ENCODE measurements at regions not wholly inside any gene's neighbourhood (a gene's known extent, or its start where the extent isn't known, plus 50 kb on each side); places are given as distances from the start of the nearest gene placed in this dataset.

DNA sequence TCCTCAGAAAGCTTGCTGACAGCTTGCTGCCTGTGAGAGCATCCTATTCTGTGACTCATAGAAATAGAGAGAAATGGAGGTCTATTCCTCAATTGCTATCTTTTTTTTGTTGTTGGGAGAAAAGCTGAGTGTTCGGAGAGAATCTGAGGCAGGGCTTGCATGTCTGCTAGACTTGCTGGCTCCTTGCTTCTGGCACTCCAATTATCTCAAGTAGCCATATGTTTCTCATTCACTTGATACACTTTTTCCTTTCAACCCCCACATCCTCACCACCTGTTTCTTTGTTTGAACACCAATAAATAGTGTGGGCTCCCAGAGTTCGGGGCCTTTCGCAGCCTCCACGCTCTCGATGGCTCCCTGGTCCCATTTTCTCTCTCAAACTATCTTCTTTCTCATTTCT, 172.2 kb downstream of the SH2D4B start:
- TF ChIP-seq, protein P1, sequence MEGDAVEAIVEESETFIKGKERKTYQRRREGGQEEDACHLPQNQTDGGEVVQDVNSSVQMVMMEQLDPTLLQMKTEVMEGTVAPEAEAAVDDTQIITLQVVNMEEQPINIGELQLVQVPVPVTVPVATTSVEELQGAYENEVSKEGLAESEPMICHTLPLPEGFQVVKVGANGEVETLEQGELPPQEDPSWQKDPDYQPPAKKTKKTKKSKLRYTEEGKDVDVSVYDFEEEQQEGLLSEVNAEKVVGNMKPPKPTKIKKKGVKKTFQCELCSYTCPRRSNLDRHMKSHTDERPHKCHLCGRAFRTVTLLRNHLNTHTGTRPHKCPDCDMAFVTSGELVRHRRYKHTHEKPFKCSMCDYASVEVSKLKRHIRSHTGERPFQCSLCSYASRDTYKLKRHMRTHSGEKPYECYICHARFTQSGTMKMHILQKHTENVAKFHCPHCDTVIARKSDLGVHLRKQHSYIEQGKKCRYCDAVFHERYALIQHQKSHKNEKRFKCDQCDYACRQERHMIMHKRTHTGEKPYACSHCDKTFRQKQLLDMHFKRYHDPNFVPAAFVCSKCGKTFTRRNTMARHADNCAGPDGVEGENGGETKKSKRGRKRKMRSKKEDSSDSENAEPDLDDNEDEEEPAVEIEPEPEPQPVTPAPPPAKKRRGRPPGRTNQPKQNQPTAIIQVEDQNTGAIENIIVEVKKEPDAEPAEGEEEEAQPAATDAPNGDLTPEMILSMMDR (IDR thresholded peaks at IDR 0.05): no peak
- no peak for TF ChIP-seq POLR2A (IDR thresholded peaks at IDR 0.05)
